Cardiac septum (tissue), 1 donor: ENCODE measurements at regions not wholly inside any gene's neighbourhood (a gene's known extent, or its start where the extent isn't known, plus 50 kb on each side); places are given as distances from the start of the nearest gene placed in this dataset.
"Not testable (repeated sequence)": the region's sequence is repeated elsewhere in the genome, so short reads cannot be mapped to it uniquely, and the experiment has no call there.

ENCODE experiments used
- DNase-seq: peaks from one replicate; pipeline ENCODE4 v3.0.0-alpha.2; 2020; ENCODE audit warnings: low spot score
- intact Hi-C: fragments of 100-400 bp; cut with DNase I; formaldehyde crosslinking; loops from one replicate; pipeline ENCODE4 v1.14.0; 2022
- donor health status: DM: no; HTN: no; CAD: no.

DNA sequence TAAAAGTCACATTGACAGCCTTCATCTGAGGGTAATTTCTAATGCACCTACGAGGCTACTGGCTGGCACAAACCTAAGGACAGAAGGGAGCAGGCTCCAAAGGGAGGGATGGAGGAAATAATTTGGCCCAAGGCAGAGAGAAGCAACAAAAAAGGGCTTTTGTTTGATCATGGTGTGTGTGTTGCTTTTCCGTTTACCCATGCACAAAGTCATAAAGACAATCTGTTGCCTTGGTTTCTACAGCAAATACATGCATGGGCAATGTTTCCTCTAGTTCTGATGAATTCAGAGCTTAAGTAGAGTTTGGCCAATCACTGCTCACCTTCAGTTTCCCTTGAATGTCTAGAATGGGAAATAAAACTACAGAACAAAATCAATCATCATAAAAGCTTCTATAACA is 262.5 kb upstream of the CAND1 start:
- intact Hi-C loops: no loop called here
- DNase-seq: no peak

- intact Hi-C loops: no loop called here
- no peak for DNase-seq
Observed at GRCh38 chr12:67014642-67015041, 254.5 kb upstream of the CAND1 start.

- intact Hi-C loops: no loop called here
- no peak for DNase-seq
Observed at GRCh38 chr12:67018105-67018504, 251.1 kb upstream of the CAND1 start.

GRCh38 chr12:67019070-67019469 is 250.1 kb upstream of the CAND1 start:
- DNase-seq: no peak
- intact Hi-C loops: no loop called here

GRCh38 chr12:67025543-67026114 is 243.5 kb upstream of the CAND1 start:
- intact Hi-C loops: loop anchor here (10.0 kb wide), 1 partner anchor 189 kb away; no protein-coding TSS in a partner anchor
- DNase-seq: no peak

DNA sequence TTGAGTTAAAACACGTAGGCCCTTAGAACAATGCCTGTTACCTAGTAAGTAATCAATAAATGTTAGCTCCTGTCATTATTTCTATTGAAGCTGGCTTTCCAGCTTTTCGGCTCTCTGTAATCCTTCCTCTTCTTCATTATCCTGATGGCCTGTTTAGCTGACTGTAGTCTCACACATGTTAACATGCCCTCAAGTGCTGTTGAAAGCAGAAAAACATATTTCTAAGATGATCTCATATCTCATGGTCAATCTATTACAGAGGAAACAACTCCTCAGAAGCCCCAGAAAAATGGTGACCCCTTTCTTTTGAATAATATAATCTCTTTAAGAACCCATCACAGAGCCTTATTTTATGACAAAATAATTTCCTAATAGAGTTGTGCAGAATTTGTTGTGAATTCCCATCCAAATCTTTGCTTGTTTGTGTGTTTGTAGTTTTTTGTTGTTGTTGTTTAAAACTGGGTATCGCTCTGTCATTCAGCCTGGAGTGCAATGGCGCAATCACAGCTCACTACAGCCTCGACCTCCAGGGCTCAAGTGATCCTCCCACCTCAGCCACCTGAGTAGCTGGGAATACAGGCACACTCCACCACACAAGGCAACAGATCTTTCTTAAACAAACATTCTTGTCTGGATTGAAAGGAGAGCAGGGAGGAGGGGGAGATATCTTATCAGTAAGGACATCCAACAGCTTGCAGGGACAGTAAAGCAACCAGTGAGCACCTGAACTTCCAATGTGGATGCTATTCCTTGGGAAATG is 242.5 kb upstream of the CAND1 start:
- intact Hi-C loops: loop anchor here (10.0 kb wide), 1 partner anchor 188 kb away; no protein-coding TSS in a partner anchor
- no peak for DNase-seq

- intact Hi-C loops: loop anchor here (10.0 kb wide), 1 partner anchor 186 kb away; no protein-coding TSS in a partner anchor
Observed at GRCh38 chr12:67028529-67028928, 240.6 kb upstream of the CAND1 start.

GRCh38 chr12:67034110-67034879 is 234.9 kb upstream of the CAND1 start:
- intact Hi-C loops: no loop called here
- DNase-seq: no peak

More at GRCh38 chr12:67028529-67028928, 240.6 kb upstream of the CAND1 start:
- DNase-seq: no peak

DNA sequence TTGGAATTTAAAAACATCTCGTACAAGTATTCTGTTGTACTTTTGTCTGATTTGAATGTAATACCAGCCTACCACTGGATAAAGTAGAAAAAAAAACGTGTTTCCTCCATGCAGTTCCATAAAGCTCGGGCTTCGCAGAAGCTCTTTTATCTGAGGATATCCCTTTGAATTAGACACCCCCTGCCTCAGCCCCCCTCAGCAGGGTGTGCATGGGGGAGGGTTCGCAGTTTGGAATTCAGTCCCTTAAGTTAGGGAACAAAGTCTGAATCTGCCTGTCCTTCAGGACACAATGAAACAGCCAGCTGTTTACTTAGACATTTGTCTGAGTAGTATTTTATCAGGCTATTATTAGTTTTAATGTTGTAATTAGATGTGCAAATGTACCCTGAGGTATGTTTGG is 234.0 kb upstream of the CAND1 start:
- no peak for DNase-seq
- intact Hi-C loops: no loop called here

GRCh38 chr12:67038486-67038885 is 230.7 kb upstream of the CAND1 start:
- intact Hi-C loops: no loop called here
- no peak for DNase-seq

- DNase-seq: no peak
- intact Hi-C loops: no loop called here
Observed at GRCh38 chr12:67039995-67040860, 228.9 kb upstream of the CAND1 start.

DNA sequence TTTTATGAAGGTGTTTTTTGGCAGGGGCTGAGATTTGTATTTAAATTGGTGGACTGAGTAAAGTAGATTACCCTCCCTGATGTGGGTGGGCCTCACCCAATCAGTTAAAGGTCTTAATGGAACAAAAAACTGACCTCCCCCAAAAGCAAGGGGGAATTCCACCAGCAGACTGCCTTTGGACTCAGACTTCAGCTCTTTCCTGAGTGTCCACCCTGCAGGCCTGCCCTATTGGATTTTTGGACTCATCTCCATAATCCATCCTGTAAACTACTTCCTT is 228.4 kb upstream of the CAND1 start:
- DNase-seq: no peak
- intact Hi-C loops: no loop called here

- no peak for DNase-seq
- intact Hi-C loops: no loop called here
Observed at GRCh38 chr12:67042697-67043131, 226.4 kb upstream of the CAND1 start.

DNA sequence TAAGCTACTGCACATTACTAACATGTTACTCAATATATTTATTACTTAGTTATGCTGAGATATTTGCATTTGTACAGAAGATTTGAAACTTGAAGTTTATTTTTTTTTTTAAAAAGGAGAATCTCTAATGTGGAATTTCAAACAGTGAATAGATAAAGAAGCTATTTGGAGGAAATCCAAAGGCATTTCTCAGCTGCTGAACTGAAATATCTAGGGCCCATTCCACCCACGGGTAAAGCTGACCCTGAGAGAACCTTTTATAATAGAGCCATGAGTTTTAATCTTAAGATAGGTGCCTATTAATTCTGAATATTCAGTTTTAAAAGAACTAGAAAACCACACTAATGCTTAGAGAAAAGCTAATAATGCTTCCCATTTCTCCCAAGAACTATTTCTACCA is 225.4 kb upstream of the CAND1 start:
- no peak for DNase-seq
- intact Hi-C loops: no loop called here

GRCh38 chr12:67045650-67046049 is 223.5 kb upstream of the CAND1 start:
- intact Hi-C loops: no loop called here

GRCh38 chr12:67046062-67046461 is 223.1 kb upstream of the CAND1 start:
- DNase-seq: no peak
- intact Hi-C loops: no loop called here

More at GRCh38 chr12:67045650-67046049, 223.5 kb upstream of the CAND1 start:
- DNase-seq: no peak

DNA sequence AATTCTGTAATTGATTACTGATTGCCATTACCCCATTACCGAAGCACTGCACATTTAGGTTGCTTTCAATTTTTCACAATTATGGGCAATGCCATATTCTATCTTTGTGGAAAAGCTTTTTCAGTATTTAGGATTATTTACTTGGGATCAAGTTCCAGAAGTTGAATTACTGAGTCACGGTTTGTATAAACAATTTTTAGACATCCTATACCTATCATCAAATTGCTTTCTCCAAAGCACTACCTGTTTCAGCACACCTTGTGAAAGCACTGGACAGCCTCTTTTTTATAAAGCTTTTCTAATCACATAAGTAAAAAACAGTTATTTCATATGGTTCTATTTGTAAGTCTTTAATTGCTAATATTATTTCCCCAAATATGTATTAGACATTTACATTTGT is 221.5 kb upstream of the CAND1 start:
- DNase-seq: no peak
- intact Hi-C loops: no loop called here

DNA sequence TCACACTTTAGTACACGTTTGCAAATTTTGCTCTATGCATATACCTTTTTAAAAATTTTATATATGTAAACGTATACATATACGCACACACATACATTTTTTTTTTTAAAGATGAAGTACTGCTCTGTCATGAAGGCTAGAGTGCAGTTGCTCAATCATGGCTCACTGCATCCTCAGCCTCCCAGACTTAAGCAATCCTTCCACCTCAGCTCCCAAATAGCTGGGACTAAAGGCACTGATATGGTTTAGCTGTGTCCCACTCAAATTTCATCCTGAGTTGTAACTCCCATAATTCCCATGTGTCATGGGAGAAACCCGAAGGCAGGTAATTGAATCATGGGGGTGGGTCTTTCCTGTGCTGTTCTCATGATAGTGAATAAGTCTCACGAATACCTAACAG is 220.8 kb upstream of the CAND1 start:
- intact Hi-C loops: no loop called here
- DNase-seq: no peak

- DNase-seq, intact Hi-C loops: not testable (repeated sequence)
Observed at GRCh38 chr12:67049199-67049598, 220.0 kb upstream of the CAND1 start.

GRCh38 chr12:67052981-67053380 is 216.2 kb upstream of the CAND1 start:
- no peak for DNase-seq
- intact Hi-C loops: no loop called here
